ENCODE measurements at regions not wholly inside any gene's neighbourhood (a gene's known extent, or its start where the extent isn't known, plus 50 kb on each side); places are given as distances from the start of the nearest gene placed in this dataset.
A peak's percentile ranks its signal among the peaks of the same experiment; 100 is the strongest.

DNA sequence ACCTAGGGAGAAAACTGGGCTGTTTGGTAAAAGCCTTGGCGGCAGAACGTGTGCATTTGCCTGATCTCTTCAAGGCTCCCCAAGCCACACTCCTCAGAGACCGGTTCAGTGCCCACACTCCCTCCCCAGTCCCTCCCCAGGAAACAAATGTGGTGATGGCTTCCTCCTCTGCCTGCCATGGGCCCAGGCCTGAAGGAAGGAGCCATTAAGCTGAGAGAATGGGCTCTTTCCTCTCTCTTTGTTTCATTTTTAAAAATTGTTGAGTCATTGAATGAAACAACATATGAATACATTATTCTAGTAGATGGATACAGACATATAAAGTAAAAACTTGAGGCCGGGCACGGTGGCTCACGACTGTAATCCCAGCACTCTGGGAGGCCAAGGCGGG lies 50.6 kb upstream of the YWHAQ start:
- DNase-seq (ENCODE audit: low read depth), result no peak

GRCh38 chr2:9685637-9686036 lies 54.8 kb upstream of the YWHAQ start:
- DNase-seq (ENCODE audit: low read depth), result no peak

- DNase-seq (ENCODE audit: low read depth), result no peak
Observed at GRCh38 chr2:9686061-9686460, 55.3 kb upstream of the YWHAQ start.

GRCh38 chr2:9690252-9690651 lies 59.5 kb upstream of the YWHAQ start:
- no peak for DNase-seq (ENCODE audit: low read depth)

- no peak for DNase-seq (ENCODE audit: low read depth)
Observed at GRCh38 chr2:9690716-9691498, 60.1 kb upstream of the YWHAQ start.

DNA sequence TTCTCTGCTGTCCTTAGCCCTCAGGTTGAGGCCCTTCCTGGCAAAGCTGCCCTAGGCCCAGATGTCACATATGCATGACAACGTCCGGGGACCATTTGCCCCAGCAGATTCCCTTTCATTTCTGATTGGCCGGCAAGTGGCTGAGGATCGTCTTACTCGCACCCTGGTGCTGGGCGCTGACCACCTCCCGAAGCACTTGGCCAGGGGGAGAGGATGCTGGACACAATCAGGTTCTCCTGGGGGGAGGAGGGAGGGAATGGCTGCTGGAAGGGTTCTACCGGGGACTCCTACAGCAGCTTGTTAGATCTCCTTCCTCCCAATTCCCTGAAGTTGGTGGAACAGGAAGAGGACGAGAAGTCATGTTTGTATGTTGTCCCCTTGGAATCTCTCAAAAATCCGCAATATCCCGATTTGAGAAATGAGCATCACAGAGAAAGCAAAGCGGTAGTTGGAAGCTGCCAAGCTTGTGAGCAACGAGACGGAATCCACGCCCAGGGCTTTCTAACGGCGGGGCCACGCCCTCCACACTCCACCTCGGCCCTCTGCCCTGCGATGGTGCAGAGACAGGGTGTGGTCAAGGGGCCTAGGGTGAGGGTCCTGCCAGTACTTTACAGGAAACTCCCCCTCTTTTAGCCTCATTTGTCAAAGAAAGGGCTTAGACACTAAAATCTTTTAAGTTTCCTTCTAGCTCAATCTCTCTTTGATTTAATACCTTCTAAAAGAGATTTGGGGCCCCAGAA lies 61.8 kb upstream of the YWHAQ start:
- DNase-seq (ENCODE audit: low read depth), result no peak

DNA sequence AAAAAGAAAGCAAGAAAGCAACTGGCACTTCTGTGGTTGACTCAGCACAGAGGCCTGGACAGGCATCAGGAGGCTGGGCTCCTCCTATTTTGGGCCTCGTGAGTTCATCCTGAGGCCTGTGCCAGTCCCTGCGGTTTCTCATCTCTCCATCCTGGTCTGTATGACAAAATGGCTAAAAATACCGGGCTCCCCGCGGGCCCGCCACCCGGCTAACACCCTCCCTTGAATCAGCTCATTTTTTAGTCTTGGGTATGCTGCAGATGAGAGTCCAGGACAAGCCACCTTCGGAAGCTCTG lies 62.3 kb upstream of the YWHAQ start:
- DNase-seq (ENCODE audit: low read depth), result no peak

GRCh38 chr2:9693646-9694045 lies 62.8 kb upstream of the YWHAQ start:
- DNase-seq (ENCODE audit: low read depth), result no peak

DNA sequence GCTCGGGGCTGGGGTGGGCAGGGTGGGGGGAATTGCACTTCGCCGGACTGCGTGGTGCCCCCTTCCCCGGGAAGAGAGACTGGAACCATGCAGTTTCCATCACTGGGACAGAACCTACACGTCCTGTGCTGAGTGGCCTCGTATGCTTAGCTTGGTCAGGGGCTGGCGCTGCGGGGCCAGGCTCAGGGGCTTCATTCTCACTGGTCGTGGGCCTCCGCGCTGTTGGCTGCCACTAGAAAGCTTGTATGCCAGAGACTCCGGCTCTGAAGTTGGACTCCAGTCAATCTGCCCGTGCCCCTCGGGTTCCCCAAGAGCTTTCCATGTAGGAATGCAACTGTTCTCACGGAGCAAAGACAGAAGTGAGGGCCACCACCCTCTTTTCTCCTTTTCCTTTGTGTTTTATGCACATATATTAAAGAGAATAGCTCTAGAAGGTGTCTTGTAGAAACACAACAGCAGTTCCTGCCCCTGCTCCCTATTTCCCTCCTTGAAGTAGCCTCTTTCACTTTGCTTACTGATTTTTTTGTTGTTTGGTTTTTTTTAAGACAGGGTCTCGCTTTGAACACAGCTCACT lies 64.0 kb upstream of the YWHAQ start:
- no peak for DNase-seq (ENCODE audit: low read depth)

DNA sequence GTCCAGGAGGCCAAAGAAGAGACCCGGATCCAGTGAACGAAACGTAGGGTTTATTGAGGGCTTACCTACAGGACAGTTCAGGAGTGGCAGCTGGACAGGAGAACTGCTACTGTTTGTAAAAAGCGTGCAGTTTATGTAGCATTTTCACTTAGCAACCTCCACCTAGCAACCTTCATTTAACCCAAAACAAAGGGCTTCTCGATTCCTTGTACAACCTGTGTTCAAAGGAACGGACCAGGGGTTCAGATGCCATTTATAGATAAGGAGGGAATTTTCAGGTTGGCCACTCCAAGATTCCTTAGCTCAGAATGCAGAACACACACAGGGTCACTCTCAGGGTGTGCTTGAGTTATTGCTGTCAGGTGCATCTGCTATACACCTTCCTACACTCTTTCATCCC lies 65.1 kb upstream of the YWHAQ start:
- DNase-seq (ENCODE audit: low read depth), result no peak

DNA sequence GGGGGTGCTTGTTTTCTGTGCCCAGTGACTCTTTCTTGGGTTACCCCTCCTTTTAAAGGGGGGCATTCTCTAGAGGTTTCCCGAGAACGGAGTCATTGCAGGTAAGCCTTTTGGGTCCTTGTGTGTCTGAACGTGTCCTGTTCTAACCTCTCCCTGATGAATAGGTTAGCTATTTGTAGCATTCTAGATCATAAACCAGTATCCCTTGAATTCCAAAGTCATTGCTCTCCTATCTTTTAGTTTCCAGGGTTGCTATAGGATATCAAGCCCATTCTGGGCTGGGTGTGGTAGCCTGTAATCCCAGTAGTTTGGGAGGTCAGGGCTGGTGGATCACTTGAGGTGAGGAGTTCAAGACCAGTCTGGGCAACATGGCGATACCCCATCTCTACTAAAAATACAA lies 65.9 kb upstream of the YWHAQ start:
- no peak for DNase-seq (ENCODE audit: low read depth)

GRCh38 chr2:9697909-9698308 lies 67.1 kb upstream of the YWHAQ start:
- DNase-seq (ENCODE audit: low read depth), result no peak

DNA sequence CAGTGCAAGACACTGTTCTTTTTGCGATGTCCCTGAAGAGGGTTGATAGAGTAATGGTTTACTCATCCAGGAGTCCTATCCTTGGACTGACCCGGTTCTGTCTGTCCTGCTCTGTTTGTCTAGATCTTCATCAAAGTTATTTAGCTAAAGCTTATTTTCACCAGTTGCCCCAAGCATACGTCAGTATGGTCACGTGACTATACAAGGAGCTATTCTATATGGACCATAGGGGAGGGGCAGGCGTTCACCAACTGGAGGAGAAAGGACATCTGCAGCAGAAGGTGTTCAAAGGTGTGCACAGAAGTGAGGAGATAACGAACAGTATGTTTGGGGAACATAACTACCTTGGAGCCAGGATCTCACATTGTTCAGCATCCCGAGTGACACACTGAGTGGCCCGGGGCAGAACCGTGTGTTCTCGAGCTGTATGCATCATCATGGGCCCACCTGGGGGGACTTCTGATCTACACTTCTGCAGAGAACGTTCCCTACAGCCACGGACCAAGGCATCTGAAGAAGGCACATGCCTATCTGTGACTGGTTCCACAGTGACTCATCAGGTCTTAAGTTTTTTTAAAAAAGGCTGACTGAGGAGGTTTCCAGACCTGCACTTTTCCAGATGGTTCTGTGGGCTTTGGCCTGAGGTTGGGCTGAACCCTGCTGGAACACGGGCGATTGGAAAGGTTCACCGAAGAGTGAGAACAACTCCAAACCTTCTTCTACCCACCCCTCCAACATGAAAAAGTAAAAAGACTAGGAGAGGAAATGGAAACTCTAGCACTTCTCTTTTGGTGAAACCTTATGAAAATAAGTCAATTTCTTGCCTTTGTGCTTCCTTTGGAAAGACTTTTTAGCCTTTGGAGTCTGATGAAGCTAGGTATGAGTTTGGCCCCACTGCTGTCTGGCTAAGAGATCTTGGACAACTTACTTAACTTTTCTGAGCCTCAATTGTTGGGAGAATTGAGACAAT lies 68.6 kb upstream of the YWHAQ start:
- no peak for DNase-seq (ENCODE audit: low read depth)

GRCh38 chr2:9700109-9700495 lies 69.3 kb upstream of the YWHAQ start:
- no peak for DNase-seq (ENCODE audit: low read depth)

- DNase-seq (ENCODE audit: low read depth), result no peak
Observed at GRCh38 chr2:9702604-9703084, 71.8 kb upstream of the YWHAQ start.

- DNase-seq (ENCODE audit: low read depth), result peak; percentile 56
Observed at GRCh38 chr2:9703085-9703678, 72.4 kb upstream of the YWHAQ start.

DNA sequence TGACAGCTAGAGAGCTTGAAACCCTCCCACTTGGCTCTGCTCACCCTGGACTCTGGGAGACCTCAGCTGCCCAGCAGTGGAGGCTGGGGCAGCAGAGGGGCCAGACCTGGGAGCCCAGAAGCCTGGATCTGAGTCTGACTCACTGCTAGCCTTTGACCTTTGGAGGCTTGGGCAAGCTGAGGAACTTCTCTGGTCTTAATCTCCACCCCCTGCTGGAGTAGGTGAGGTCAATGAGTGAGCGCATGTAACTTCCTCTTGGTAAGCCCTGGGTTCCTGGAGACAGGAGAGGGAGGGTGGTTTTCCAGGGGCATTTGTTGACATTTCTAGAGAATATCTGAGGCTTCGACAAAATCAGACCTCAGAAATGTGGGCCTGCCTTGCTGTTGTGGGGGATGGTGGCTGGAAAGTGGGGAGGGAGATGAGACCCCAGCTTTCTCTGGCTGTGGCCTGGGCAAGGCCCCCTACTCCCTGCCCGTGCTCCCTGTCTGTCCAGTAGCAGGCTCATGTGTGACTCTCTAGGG lies 73.0 kb upstream of the YWHAQ start:
- no peak for DNase-seq (ENCODE audit: low read depth)

GRCh38 chr2:9704600-9704999 lies 73.8 kb upstream of the YWHAQ start:
- DNase-seq (ENCODE audit: low read depth), result no peak

- DNase-seq (ENCODE audit: low read depth), result no peak
Observed at GRCh38 chr2:9705196-9705595, 74.4 kb upstream of the YWHAQ start.

DNA sequence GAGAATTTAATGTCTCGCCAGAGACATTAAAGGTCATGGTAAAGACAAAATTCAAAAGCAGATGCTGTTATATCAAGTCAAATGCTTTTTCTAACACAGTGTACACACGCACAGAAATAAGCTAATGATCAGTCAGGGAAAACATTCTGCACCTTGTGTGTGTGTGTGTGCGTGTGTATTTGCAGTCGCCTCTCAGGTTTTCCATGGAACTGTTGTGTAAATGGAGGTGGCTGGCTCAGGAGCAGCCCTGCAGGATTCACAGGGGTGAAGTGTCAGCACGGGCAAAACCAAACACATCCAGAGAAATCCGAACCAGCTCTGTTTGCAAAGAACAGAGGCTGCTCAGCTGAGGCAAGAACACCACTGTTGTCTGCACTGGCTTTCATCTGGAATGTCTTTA lies 76.2 kb upstream of the YWHAQ start:
- DNase-seq (ENCODE audit: low read depth), result no peak

GRCh38 chr2:9707611-9708160 lies 76.9 kb upstream of the YWHAQ start:
- no peak for DNase-seq (ENCODE audit: low read depth)
